Lung (tissue), 11 donors: ENCODE measurements at regions not wholly inside any gene's neighbourhood (a gene's known extent, or its start where the extent isn't known, plus 50 kb on each side); places are given as distances from the start of the nearest gene placed in this dataset.
A peak's percentile ranks its signal among the peaks of the same experiment; 100 is the strongest.

Experiments used
- ATAC-seq: fragments of 200-7000 bp; cut with Tn5 transposase; one replicate; pipeline ENCODE4 v1.9.1; 2020; ENCODE audit warnings: moderate number of reproducible peaks; ENCODE audit not compliant: insufficient read depth, low FRiP score
- DNase-seq, 3 donors: peaks; one replicate each; pipeline ENCODE4 v3.0.0-alpha.2; 2013 to 2017
- H3K27ac ChIP-seq, 2 donors: one replicate each; pipeline ENCODE4 v1.5.1; 2013; ENCODE audit warnings: mild to moderate bottlenecking in 2 of 2, moderate library complexity in 2 of 2, control low read depth in 1 of 2, inconsistent platforms in 1 of 2, low read depth in 1 of 2, low read length in 1 of 2
- H3K27me3 ChIP-seq, 3 donors: one replicate each; pipeline ENCODE4 v1.5.1; 2013; ENCODE audit warnings: low read length in 2 of 3; ENCODE audit not compliant: control insufficient read depth in 3 of 3, insufficient read depth in 3 of 3
- H3K36me3 ChIP-seq, 4 donors: one replicate each; pipeline ENCODE4 v1.5.1; 2013; ENCODE audit warnings: low read length in 4 of 4, mild to moderate bottlenecking in 1 of 4, moderate library complexity in 1 of 4; ENCODE audit not compliant: control insufficient read depth in 4 of 4, insufficient read depth in 4 of 4
- H3K4me1 ChIP-seq, 5 donors: one replicate each; pipeline ENCODE4 v1.5.1; 2013; ENCODE audit warnings: low read length in 5 of 5, mild to moderate bottlenecking in 2 of 5, moderate library complexity in 1 of 5; ENCODE audit not compliant: control insufficient read depth in 5 of 5, insufficient read depth in 5 of 5
- H3K4me3 ChIP-seq: one replicate; pipeline ENCODE4 v1.5.1; 2013; ENCODE audit warnings: mild to moderate bottlenecking, control low read depth, moderate library complexity
- H3K9ac ChIP-seq, 2 donors: one replicate each; pipeline ENCODE4 v1.5.1; 2013; ENCODE audit warnings: low read length in 2 of 2, control low read depth in 1 of 2; ENCODE audit not compliant: insufficient read depth in 1 of 2
- H3K9me3 ChIP-seq, 4 donors: one replicate each; pipeline ENCODE4 v1.5.1; 2013; ENCODE audit warnings: low read length in 3 of 4, mild to moderate bottlenecking in 1 of 4, moderate library complexity in 1 of 4; ENCODE audit not compliant: control insufficient read depth in 4 of 4, insufficient read depth in 3 of 4
- WGBS, 2 donors: extraction: QIAGEN DNeasy Blood & Tissue Kit; methylation state at CpG; one replicate each; pipeline ENCODE4 v1.1.7; 2013; 5-methylcytosine and 5-hydroxymethylcytosine counted together
- TF ChIP-seq, protein P1 (sequence below): IDR thresholded peaks from 2 replicates; pipeline ENCODE4 v1.5.1; 2012; ENCODE audit warnings: mild to moderate bottlenecking; ENCODE audit errors: control extremely low read depth, extremely low read depth
- donor health status: control.
- donor health status: control.
- donor health status: Bipolar disorder and iron deficiency.
- donor health status: healthy.
- donor health status: DM: yes; HTN: yes; CAD: no.

DNA sequence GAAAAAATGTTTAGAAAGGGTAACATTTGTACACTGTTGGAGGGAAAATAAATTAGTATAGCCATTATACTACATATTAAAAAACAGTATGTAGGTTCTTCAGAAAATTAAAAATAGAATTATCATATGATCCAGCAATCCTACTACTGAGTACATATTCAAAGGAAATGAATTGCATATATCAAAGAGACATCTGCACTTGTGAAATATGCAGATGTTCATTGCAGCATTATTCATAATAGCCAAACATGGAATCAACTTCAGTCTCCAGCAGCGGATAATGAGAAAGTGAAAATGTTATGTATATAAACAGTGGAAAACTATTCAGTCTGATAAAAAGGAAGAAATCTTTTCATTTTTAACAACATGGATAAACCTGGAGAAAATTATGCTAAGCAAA, 695.5 kb downstream of the SLCO4C1 start:
- H3K36me3 ChIP-seq = no peaks in the 10 kb centered on the region
- WGBS, 2 donors = 86 to 94% methylated on average over 1 of the region's 1 CpG
- no peaks in the 10 kb centered on the region for H3K9me3 ChIP-seq
- H3K4me1 ChIP-seq = no peaks in the 10 kb centered on the region
- TF ChIP-seq, protein P1, sequence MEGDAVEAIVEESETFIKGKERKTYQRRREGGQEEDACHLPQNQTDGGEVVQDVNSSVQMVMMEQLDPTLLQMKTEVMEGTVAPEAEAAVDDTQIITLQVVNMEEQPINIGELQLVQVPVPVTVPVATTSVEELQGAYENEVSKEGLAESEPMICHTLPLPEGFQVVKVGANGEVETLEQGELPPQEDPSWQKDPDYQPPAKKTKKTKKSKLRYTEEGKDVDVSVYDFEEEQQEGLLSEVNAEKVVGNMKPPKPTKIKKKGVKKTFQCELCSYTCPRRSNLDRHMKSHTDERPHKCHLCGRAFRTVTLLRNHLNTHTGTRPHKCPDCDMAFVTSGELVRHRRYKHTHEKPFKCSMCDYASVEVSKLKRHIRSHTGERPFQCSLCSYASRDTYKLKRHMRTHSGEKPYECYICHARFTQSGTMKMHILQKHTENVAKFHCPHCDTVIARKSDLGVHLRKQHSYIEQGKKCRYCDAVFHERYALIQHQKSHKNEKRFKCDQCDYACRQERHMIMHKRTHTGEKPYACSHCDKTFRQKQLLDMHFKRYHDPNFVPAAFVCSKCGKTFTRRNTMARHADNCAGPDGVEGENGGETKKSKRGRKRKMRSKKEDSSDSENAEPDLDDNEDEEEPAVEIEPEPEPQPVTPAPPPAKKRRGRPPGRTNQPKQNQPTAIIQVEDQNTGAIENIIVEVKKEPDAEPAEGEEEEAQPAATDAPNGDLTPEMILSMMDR = no peak
- no peak overlapping the region for H3K9ac ChIP-seq
- no peak for ATAC-seq
- H3K27me3 ChIP-seq = no peaks in the 10 kb centered on the region
- DNase-seq = no peak
- no peak overlapping the region for H3K27ac ChIP-seq
- no peak overlapping the region for H3K4me3 ChIP-seq

DNA sequence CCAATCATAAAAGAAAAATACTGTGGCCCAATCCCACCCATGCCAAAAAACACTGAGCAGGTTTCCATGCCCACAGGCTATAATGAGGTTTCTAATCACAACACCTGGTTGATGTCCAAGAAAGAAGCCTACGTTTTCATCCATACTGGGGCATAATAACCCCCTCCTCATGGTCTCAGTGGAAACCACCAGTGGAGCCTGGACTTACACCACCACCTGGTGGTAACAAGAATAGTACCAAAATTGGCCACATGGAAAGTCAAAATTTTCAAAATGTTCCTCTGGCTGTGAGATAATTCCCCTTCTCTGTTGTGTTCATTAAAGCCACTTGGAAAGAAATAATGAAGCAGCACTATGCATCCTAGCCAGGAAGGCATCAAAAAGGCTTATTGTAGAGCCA, 687.3 kb upstream of the ST8SIA4 start:
- 45% methylated on average over 1 of the region's 1 CpG for WGBS, 2 donors
- Histone ChIP-seq H3K27me3 (no peaks in the 10 kb centered on the region), H3K4me3 (no peak overlapping the region), H3K36me3 (no peaks in the 10 kb centered on the region), H3K27ac (no peak overlapping the region), H3K9me3 (peaks cover 0 to 9% (median 3%) of the 10 kb centered on the region in 4 donors), H3K4me1 (no peaks in the 10 kb centered on the region), H3K9ac (no peak overlapping the region)
- DNase-seq (no peak), ATAC-seq (no peak)
- TF ChIP-seq, protein P1 = no peak

DNA sequence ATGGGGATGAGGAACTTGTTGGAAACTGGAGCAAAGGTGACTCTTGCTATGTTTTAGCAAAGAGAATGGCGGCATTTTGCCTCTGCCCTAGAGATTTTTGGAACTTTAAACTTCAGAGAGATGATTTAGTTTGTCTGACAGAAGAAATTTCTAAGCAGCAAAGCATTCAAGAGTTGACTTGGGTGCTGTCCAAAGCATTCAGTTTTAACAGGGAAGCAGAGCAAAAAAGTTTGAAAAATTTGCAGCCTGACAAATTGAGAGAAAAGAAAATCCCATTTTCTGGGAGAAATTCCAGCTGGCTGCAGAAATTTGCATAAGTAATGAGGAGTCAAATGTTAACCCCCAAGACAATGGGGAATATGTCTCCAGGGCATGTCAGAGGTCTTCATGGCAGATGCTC, 682.3 kb upstream of the ST8SIA4 start:
- no peak for ATAC-seq
- peak in 1 of 3 donors; percentile 4 for DNase-seq
- Histone ChIP-seq H3K9ac (no peak overlapping the region), H3K27ac (no peak overlapping the region), H3K36me3 (no peaks in the 10 kb centered on the region), H3K4me3 (no peak overlapping the region), H3K4me1 (no peaks in the 10 kb centered on the region), H3K27me3 (no peaks in the 10 kb centered on the region), H3K9me3 (peaks cover 0 to 5% (median 0%) of the 10 kb centered on the region in 4 donors)
- 82 to 89% methylated on average over 1 of the region's 1 CpG for WGBS, 2 donors
- TF ChIP-seq, protein P1 = no peak

DNA sequence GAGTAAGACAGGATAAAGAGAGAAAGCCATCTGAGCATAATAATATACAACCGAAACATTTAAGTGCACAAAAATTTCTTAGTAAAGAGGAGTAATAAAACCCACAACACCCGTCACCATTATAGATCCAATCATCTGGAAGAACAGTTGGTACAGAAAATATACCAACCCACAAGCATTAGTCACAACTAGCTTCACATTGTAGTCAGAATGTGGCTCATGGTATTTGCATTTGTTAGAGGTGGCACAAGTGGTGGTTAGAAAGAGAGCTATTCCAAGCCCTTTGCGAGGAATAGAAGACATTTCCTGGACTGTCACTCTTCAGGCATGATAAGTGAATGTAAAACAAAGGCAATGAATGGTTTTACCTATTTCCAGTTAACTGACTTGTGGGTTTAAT, 677.5 kb upstream of the ST8SIA4 start:
- Histone ChIP-seq H3K4me3 (no peak overlapping the region), H3K27me3 (no peaks in the 10 kb centered on the region), H3K4me1 (no peaks in the 10 kb centered on the region), H3K9me3 (peaks cover 0 to under 1% (median 0%) of the 10 kb centered on the region in 4 donors), H3K27ac (no peak overlapping the region), H3K36me3 (no peaks in the 10 kb centered on the region), H3K9ac (no peak overlapping the region)
- 92 to 96% methylated on average over 3 of the region's 3 CpGs for WGBS, 2 donors
- DNase-seq (no peak), ATAC-seq (no peak)
- TF ChIP-seq, protein P1 = no peak
